Thyroid gland (tissue), 4 donors: ENCODE measurements at regions not wholly inside any gene's neighbourhood (a gene's known extent, or its start where the extent isn't known, plus 50 kb on each side); places are given as distances from the start of the nearest gene placed in this dataset.
"Not testable (repeated sequence)": the region's sequence is repeated elsewhere in the genome, so short reads cannot be mapped to it uniquely, and the experiment has no call there.

Source experiments
- CTCF ChIP-seq, 6 experiments: fragments of 200-600 bp in 3 of 6; fragments of 450-650 bp in 3 of 6; sonication (generic) in 3 of 6; IDR thresholded peaks; one replicate each; pipeline ENCODE4 v1.5.1; 2016 to 2019; ENCODE audit warnings: antibody characterized with exemption in 6 of 6, mild to moderate bottlenecking in 2 of 6, inconsistent platforms in 1 of 6, moderate library complexity in 1 of 6
- POLR2A ChIP-seq, 2 donors: fragments of 450-650 bp; IDR thresholded peaks; one replicate each; pipeline ENCODE4 v1.6.1; 2017; ENCODE audit warnings: antibody characterized with exemption in 2 of 2, mild to moderate bottlenecking in 2 of 2, moderate library complexity in 1 of 2

GRCh38 chr1:5118771-5119170 lies 464.4 kb downstream of the AJAP1 start:
- TF ChIP-seq CTCF, POLR2A (IDR thresholded peaks at IDR 0.05): not testable (repeated sequence)
